ENCODE measurements at regions not wholly inside any gene's neighbourhood (a gene's known extent, or its start where the extent isn't known, plus 50 kb on each side); places are given as distances from the start of the nearest gene placed in this dataset.
"Not testable (repeated sequence)": the region's sequence is repeated elsewhere in the genome, so short reads cannot be mapped to it uniquely, and the experiment has no call there.

DNA sequence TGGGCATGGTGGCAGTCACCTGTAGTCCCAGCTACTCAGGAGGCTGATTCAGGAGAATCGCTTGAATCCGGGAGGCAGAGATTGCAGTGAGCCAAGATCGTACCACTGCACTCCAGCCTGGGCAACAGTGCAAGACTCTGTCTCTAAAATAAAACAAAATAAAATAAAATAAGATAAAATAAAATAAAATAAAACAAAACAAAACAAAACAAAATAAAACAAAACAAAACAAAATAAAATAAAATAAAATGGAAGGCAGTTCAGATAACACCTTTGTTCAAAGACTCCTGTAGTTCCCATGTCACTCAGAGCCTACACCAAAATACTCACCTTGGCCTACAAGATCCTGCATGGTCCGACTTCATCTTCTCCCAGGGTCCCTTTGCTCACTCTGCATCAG lies 61.3 kb downstream of the SYF2 start:
- not testable (repeated sequence) for DNase-seq

DNA sequence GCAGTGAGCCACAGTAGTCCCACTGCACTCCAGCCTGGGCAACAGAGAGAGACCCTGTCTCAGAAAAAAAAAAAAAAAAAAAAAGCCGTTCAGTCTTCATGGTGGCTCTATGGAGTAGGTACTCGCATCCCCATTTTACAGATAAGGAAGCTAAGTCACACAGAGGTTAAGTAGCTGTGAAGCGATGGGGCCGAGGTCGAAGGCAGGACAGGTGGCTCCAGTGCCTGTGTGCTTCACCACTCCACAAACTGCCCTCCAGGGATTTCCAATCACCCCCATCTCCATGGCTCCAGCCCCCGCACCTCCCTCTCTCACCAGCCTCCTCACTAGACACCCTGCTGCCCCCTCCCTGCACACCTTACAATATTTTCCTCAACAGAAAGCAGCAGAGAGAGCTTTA lies 61.9 kb downstream of the SYF2 start:
- DNase-seq = no peak

DNA sequence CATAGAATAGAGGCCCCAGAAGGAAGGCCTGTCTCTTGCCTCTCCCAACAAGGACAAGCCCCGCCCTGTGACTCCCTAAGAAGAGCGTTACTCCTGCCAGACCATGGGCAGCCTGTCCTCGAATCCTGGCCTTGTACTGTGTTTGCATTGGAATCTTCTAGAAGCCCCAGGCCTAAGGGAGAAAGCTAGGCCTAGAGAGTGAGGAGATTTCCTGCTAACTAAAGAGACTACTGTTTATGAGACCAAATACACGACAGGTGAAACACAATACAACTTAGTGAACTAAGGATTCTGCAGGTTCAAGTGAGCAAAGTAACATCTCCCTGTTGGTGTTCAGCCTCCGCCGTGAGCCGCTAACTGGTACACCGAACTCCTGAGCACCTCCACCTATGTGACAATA lies 62.7 kb downstream of the SYF2 start:
- DNase-seq = no peak

DNA sequence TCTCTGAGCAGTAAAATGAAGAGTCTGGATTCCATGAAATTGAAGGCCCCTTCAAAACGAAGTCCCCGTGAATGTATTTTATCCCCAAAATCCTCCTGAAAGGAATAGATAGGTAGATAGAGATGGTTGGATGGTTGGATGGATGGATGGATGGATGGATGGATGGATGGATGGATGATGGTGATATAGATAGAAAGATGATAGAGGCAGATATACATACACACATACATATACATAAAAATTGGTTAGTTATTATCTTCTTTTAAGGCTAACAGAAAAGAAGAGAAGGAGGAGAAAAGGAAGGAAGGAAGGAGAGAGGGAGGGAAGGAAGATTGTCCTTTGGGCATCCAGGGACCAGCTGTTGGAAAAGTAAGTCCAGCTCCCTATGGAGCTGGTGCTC lies 63.1 kb downstream of the SYF2 start:
- no peak for DNase-seq

DNA sequence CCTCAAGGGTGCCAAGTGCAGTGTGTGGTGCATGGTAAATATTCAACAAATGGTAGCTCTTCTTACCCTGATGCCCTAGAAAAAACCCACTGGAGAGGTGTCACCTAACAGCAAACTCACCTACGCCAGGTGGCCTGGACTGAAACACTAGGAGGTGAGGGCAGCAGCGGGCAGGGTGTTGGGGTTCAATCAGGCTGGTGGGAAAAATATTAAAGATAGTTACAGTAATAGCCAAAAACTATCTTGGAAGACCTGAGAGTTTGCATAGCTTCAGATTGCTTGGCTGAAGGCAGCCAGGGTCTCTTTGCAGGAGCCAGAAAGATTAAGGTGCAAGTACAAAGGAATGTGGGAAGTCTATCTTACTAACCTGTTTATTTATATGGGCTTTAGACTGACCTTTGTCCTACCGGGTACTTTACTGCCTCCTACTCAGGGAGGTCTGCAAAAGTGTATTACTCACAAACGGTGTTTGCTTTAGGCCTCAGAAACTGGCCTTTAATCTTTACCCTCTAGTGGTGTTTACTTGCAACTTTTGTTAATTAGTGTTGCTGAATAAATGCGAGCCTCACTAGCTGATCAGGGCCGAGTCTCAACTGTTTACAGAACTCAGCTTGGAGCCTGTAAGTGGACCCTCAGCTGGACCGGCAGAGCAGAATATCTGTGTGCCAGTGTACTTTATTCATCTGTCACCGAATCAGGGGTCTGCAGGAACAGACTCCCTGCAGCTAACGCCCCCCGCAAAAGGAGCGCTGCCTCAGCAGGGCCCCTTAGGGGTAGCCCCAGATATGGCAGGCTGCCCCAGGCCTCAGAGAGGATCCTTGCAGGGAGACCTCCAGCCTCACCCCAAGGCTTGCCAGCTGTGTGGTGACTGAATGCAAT lies 63.9 kb downstream of the SYF2 start:
- no peak for DNase-seq

DNA sequence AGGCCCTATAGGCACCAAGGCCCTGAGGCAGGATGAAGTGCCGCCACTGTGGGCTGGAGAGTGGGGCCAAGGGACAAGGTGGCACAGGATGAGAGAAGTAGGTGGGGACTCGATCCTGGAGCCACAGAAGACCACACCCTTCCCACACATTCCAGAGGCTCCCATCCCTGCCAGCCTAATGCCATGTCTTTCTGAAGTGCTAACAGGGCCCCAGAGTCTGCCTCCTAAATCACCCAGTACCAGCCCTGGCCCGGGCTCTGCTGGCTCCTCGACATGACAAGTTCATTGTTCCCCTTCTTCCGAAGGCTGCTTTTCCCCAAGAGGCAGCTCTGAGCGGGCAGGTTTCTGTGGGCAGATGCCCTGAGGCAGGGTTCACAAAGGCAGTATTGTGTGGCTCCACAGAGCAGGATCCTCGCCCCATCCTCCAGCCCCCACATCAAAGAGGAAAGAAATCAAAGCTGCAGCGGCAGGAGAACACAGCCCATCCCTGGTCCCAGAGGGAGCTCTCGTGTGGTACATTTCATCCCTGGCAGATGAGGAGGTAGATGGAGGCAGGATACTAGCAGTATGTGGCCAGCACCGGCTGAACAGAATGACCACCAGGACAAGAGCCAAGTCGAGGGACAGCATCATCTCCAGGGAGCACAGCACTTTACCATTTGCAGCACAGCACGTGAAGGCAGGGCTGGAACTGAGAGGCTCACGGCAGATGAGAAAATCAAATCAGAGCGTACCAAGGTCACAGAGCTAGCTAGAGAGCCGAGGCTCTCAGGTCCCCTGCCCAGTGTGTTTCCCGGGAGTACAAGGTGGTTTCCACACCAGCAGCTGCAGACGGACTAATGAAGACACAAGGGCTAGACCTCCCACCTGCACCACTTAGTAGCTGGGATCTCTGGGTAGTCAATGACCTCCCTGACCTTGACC lies 64.8 kb downstream of the SYF2 start:
- DNase-seq = no peak

DNA sequence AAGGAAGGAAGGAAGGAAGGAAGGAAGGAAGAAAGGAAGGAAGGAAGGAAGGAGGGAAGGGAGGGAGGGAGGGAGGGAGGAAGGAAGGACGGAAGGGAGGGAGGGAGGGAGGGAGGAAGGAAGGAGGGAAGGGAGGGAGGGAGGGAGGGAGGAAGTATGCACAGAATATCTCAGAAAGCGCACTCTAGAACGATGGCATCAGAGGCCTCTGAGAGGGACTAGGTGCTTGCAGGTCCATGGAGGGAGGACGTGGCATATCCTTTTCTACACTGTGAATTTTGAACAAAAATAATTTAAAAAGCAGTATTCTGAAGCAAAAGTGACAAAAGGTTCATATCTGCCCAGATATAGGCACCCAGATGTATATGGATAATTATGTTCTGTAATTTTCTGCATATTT lies 65.5 kb downstream of the SYF2 start:
- no peak for DNase-seq

DNA sequence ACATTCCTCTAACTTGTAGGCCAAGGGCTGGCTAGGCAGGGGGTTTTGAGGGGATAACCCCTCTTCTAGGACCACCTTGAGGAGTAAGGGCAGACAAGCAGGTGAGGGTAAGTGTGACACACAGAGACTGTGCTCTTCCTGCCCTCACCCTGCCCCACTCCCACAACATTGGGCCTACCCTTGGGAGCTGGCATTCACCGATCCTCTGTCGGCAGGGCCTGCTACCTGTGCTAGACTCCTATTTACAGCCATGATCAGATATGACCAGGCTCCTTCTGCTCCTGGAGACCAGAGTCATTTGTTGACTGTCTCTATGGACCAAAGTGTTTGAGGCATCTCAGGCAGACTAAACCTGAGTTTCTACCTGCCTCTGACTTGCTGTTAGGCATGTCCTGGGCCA lies 68.3 kb downstream of the SYF2 start:
- DNase-seq = no peak

DNA sequence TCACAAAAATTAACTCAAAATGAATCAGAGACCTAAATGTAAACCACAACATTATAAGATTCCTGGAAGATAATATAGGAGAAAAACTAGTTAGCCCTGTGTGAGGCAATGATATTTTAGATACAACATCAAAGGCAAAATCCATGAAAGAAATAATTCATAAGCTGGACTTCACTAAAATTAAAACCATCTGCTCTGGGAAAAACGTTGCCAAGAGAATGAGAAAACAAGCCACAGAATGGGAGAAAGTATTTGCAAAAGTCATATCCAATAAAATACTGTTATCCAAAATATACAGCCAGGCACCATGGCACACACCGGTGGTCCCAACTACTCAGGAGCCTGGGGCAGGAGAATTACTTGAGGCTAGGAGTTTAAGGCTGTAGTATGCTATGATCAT lies 70.3 kb downstream of the SYF2 start:
- DNase-seq = no peak

DNA sequence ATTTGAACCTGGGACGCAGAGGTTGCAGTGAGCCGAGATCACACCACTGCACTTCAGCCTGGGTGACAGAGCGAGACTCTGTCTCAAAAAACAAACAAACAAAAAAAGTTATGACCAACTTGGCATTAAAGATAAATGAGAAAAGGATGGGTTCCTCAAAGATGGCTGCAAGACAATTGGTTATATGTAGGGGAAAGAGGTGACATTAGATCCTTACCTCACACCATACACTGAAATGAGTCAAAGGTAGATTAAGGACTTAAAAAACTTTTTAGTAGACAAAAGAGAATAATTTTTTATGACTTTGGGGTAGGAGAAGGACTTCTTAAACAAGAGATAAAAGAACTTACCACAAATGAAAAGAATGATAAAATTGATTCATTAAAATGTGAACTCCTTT lies 74.5 kb downstream of the SYF2 start:
- no peak for DNase-seq

DNA sequence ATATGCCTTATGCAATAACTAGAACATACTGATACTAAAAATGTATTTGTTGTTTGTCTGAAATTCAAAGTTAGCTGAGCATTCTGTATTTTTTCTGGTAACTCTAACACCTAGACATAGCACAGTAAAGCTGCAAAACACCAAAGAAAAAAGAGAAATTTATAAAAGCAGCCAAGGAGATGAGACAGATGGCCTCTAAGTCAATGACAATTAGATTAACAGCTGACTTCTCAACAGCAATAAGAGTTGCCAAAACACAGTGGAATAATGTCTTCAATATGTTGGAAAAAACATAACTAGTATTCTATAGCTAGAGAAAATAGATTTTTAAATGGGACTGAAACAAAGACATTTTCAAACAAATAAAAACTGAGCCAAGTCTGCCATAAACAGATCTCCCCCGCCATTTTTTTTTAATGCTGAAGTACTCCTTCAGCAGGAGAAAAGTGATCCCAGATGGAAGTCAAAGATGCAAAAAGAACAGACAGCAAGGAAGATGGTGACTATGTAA lies 81.3 kb downstream of the SYF2 start:
- DNase-seq = no peak

DNA sequence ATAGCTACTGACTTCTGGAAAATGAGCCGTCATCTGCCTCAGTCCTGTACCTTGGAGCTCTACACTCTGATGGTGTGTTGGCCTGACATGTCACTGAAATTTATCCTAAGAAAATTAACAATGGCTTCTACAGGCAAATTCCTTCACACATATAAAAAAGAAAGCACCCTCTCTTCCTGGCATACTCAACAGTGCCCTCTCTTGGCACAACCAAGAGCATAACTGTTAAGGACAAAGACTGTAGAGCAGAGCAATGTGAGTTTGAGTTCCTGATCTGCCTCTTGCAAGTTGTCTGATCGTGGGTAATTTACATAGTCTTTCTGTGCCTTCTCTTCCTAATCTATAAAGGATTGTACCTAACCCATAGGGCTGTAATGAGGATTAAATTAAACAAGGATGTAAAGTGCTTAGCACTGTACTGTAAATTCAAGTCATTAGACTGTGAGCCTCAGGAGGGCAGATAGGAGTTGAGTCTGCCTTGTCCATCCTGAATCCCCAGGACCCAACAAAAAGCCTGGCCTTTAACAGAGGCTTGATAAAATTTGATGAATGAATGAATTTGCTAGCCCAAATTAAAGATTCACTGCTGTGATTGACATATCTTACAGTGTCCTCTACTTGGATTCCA lies 83.5 kb downstream of the SYF2 start:
- DNase-seq = peak; percentile 38

DNA sequence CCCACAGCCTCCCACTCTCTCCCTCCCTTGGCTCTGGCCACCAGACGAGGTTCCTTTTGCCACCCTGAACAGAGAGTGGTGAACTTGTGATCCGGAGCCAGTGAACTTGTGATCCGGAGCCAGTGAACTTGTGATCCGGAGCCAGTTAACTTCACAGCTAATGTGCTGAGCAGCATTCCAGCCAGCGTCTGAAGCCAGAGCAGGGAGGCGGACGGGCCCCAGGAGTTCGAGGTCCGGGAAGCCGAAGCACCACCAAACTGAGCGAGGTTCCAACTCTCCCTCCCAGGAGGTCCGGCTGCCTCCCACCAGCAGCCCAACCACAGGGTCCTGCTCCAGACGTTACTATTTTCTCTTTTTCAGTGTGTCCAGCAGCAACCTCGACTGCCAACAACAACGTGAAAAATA lies 85.8 kb downstream of the SYF2 start:
- DNase-seq = no peak

DNA sequence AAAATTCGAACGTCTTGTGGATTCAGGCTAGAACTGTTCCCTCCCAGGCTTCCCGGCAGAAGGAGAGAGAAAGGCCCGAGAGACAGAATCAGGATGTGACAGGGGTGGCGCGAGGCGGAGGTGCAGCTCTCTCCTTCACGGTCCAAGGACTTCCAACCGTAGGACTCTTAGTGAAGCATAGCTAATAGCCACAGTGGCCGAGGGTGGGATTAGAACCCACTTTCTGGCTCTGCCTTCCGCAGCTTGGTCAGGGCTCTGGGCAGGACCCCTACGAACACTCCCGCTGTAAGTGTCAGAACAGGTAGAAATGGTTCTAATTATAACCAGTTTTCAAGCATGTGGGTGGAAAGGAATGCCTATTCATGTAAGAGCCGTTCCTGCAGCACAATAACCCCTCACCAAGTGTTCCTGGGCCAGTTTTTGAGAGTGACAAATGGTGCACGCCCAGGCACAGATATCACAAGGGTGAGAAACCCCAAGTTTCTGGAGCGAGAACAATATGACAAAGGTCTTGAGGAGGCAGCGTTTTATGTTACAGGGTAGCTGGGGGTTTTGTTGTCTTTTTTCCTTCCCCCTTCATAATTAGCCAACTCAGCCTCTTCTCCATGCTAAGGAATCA lies 86.4 kb downstream of the SYF2 start:
- DNase-seq = no peak

DNA sequence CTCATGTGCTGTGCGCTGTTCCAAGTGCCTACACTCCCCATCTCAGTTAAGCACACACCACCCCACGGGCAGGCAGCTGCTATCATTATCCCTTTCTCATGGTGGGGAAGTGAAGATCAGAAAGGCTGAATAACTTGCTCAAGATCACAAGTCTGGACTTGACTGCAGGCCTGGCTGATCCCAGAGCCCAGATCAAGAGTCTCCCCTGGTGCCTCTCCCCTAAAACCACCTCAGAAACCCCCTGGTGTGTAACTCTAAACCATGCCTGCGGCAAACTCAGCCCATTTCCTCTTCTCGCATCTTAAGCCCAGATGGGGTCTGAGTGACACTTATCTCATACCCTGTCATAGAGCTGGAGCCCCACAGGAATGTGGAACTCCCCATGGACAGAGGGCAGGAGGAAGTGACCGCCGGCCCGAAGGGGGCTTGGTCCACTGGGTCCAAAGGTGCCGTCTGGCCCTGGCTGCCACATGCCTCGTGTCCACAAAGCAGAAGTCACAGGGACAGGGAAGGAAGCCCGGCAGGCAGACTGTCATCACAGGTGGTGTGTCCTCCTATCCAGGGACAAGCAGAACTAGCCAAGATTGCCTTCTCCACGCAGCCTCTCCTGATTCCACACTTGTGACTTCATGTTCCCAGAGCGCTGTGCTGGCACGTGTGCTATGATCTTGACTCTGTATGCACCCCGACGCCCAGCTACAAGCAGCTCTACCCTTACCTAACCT lies 92.1 kb downstream of the SYF2 start:
- DNase-seq = no peak

DNA sequence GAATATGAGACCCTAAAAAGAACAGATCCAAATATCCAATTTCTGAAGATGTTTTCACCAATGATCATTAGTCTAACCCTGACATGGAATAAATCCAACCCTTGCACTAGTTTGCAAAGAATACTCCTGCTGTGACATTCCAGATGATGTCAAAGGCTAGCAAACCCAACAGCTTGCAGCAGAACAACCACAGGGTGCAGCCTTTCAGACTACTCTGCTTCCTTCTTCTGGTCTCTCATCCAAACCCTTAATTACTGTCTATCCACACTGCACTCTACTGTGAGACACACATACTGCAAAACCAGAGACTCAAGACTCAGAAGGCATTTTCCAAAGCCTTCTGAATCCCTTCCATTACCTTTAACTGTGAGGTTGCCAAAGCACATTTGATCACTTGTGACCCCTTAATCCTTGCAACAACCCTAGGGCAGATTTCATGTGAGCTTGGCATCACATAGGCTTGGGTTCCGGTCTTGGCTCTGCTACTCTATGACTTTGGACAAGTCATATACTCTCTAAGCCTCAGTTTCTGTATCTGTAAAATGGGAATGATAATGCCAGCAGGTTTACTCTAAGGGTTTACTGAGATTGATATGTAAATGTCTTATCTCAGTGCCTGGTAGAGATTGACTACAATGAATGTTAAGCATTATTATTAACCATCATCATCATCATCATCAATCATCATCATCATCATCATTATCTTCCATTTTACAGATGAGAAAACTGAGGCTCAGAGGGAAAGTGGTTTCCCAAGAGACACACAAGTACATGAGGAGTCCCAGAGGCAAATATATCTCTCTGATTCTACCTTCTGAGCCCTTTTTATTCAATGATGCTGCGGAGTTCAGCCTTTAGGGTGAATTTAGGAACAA lies 94.5 kb downstream of the SYF2 start:
- no peak for DNase-seq

DNA sequence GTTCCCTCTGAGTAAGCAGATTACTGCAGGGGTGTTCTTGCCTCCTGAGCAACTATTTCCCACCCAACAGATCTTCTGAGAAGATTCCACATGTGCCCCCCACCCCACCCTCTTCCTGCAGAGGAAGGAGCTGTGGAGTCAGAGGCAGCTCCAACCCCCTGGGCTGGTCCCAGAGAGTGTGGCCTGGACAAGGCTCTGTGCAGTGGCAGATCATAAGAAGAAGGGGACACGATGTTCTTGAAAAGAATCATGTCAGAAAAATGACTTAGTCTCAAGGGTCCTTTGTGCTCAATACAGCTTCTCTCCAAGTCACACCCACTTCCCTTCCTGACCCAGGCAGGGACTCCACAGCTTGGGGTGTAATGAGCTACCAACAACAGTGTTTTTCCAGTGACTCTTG lies 95.2 kb downstream of the SYF2 start:
- no peak for DNase-seq

DNA sequence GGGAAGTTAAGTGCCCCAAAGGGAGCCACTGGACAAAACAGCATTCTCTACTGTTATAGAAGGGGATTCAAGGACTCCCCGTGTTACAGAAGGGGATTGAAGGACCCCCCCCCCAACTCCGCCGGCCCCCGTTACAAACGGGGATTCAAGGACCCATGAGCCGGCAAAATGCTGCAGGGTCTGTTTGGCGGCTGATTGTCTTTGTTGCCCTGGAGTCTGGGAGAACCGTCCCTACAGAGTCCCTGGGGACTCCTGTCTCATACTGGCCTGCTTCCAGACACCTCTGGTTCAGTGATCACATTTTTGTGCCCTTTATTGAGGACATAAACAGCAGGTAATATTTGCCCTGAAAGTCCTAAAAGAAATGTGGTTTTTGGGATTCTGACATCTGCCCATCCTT lies 96.4 kb downstream of the SYF2 start:
- DNase-seq = no peak

DNA sequence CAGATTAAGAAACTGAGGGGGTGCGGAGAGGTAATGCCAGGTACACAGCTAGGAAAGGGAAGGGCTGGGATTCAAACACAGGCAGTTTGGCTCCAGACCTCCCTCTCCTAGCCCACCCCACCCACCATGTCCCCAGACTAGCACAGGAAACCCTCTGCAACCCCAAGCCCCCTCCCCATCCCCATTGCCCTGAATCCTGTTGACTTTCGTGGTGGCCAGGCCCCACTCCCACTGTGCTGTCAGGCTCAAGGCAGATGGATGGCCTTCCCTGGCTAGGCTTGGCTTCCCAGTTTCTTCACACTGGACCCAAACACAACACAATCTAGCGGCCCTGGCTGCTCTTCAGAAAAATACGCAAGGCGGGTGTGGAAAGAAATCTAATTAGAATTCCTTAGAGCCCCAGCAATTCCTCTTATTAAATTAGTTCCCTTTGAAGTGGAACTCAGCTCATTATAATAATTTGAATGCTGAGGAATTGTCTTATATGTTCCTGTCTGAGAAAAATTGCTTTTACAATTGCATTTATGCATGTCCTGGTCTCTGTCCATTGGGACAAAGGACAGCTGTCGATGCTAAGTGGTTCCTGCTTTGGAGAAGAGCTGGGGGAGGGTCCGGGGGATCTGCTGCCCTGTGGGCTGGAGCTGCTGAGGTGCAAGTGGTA lies 97.4 kb downstream of the SYF2 start:
- DNase-seq = no peak

DNA sequence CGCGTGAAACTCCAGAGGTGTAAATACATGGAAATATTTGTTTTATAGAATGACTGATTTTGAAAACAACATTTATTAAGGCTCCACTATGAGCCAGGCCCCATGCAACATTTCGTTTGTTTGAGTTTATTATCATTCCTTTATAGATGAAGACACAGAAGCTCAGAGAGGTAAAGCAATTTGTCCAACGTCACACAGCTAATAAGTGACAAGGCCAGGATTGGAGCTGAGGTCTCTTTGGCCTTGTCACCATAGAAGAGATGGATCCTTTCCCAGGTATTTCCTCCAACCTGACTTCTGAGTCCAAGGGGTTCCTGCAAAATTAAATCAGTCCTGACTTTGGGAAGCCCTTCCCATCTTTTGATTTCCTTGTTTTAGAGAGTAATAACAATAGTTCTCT lies 98.0 kb downstream of the SYF2 start:
- no peak for DNase-seq

DNA sequence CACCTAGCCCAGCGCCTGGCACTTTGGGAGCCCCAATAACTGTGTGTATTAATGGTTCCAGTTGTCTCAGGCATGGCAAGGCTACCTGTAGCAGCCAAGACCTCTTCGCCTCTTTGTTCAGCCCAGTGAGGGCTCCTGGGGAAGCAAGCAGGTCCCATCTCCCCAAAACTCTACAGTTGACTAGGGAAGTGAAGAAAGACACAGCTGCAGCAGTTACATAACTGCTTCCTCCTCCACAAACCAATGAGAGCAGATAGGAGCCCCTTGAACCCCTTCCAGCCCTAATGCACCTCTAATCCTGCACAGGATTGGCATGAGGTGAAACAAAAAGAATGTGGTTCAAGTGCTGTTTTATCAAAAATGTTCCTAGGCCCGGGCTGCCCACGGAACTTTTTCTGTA lies 100.5 kb downstream of the SYF2 start:
- DNase-seq = no peak

All from CD4-positive, alpha-beta T cell treated with Interleukin-6 for 4 hours (primary cell).